Sigmoid colon (tissue), 4 donors: ENCODE measurements at regions not wholly inside any gene's neighbourhood (a gene's known extent, or its start where the extent isn't known, plus 50 kb on each side); places are given as distances from the start of the nearest gene placed in this dataset.

Experiments
- EP300 ChIP-seq, 4 donors: sonication (generic); formaldehyde crosslinking; IDR thresholded peaks; one replicate each; pipeline ENCODE4 v1.6.1; 2017; ENCODE audit warnings: antibody characterized with exemption in 4 of 4
- POLR2A ChIP-seq, 2 donors: fragments of 450-650 bp; IDR thresholded peaks; one replicate each; pipeline ENCODE4 v1.6.1; 2016; ENCODE audit warnings: antibody characterized with exemption in 2 of 2, mild to moderate bottlenecking in 2 of 2, moderate library complexity in 2 of 2
- TF ChIP-seq, protein P1 (sequence below), 4 experiments: fragments of 450-650 bp in 3 of 4; fragments of 200-600 bp in 1 of 4; IDR thresholded peaks; one replicate each; pipeline ENCODE4 v1.5.1; 2016 to 2019; ENCODE audit warnings: antibody characterized with exemption in 4 of 4, mild to moderate bottlenecking in 3 of 4, moderate library complexity in 2 of 4

DNA sequence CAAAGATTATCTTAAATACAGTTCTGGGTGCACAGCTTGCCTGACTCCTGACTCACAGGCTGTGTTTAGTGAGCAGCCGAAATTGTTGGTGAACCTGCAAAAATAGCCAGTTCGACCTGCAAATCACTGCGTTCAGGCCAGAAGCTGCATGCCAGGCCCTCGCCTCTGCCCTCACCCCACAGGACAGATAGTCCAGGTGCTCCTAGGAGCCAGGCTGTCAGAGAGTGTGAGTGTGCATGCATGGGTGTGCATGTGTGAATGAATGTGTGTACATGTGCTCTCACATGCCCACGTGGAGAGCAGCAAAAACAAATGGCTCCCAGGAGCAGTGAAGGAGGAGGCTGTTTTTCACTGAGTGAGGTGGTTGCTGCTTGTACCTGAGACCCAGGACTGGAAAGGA is 131.8 kb downstream of the ABCC12 start:
- TF ChIP-seq POLR2A (IDR thresholded peaks at IDR 0.05) (no peak), EP300 (IDR thresholded peaks at IDR 0.05) (no peak)
- TF ChIP-seq, protein P1, sequence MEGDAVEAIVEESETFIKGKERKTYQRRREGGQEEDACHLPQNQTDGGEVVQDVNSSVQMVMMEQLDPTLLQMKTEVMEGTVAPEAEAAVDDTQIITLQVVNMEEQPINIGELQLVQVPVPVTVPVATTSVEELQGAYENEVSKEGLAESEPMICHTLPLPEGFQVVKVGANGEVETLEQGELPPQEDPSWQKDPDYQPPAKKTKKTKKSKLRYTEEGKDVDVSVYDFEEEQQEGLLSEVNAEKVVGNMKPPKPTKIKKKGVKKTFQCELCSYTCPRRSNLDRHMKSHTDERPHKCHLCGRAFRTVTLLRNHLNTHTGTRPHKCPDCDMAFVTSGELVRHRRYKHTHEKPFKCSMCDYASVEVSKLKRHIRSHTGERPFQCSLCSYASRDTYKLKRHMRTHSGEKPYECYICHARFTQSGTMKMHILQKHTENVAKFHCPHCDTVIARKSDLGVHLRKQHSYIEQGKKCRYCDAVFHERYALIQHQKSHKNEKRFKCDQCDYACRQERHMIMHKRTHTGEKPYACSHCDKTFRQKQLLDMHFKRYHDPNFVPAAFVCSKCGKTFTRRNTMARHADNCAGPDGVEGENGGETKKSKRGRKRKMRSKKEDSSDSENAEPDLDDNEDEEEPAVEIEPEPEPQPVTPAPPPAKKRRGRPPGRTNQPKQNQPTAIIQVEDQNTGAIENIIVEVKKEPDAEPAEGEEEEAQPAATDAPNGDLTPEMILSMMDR (IDR thresholded peaks at IDR 0.05), result no peak
